ENCODE measurements at regions not wholly inside any gene's neighbourhood (a gene's known extent, or its start where the extent isn't known, plus 50 kb on each side); places are given as distances from the start of the nearest gene placed in this dataset.
"Not testable (repeated sequence)": the region's sequence is repeated elsewhere in the genome, so short reads cannot be mapped to it uniquely, and the experiment has no call there.

GRCh38 chr20:53872081-53872541 is 198.3 kb downstream of the BCAS1 start:
- no peak for DNase-seq

- DNase-seq, result no peak
Measured at GRCh38 chr20:53871541-53871940, 198.9 kb downstream of the BCAS1 start.

- DNase-seq, result no peak
Measured at GRCh38 chr20:53870426-53871315, 199.7 kb downstream of the BCAS1 start.

GRCh38 chr20:53869466-53870258 is 200.7 kb downstream of the BCAS1 start:
- no peak for DNase-seq

GRCh38 chr20:53867741-53868351 is 202.5 kb downstream of the BCAS1 start:
- no peak for DNase-seq

- no peak for DNase-seq
Measured at GRCh38 chr20:53866794-53867740, 203.3 kb downstream of the BCAS1 start.

GRCh38 chr20:53865901-53866793 is 204.2 kb downstream of the BCAS1 start:
- no peak for DNase-seq

GRCh38 chr20:53864765-53865683 is 205.4 kb downstream of the BCAS1 start:
- DNase-seq, result not testable (repeated sequence)

- DNase-seq, result peak; percentile 1
Measured at GRCh38 chr20:53863923-53864641, 206.3 kb downstream of the BCAS1 start.

GRCh38 chr20:53863535-53863922 is 206.9 kb downstream of the BCAS1 start:
- not testable (repeated sequence) for DNase-seq

- not testable (repeated sequence) for DNase-seq
Measured at GRCh38 chr20:53863039-53863438, 207.4 kb downstream of the BCAS1 start.

GRCh38 chr20:53862490-53862889 is 207.9 kb downstream of the BCAS1 start:
- not testable (repeated sequence) for DNase-seq

- not testable (repeated sequence) for DNase-seq
Measured at GRCh38 chr20:53862136-53862397, 208.3 kb downstream of the BCAS1 start.

- no peak for DNase-seq
Measured at GRCh38 chr20:53859684-53860083, 210.7 kb downstream of the BCAS1 start.

- DNase-seq, result not testable (repeated sequence)
Measured at GRCh38 chr20:53859009-53859408, 211.4 kb downstream of the BCAS1 start.

- not testable (repeated sequence) for DNase-seq
Measured at GRCh38 chr20:53858516-53858915, 211.9 kb downstream of the BCAS1 start.

GRCh38 chr20:53857723-53858236 is 212.6 kb downstream of the BCAS1 start:
- no peak for DNase-seq

- no peak for DNase-seq
Measured at GRCh38 chr20:53856300-53857295, 213.8 kb downstream of the BCAS1 start.
